Natural killer cell (primary cell): ENCODE measurements at regions not wholly inside any gene's neighbourhood (a gene's known extent, or its start where the extent isn't known, plus 50 kb on each side); places are given as distances from the start of the nearest gene placed in this dataset.

ENCODE experiments used
- ATAC-seq, 3 donors: fragments of 150-1000 bp in 2 of 3; fragments of 200-7000 bp in 1 of 3; cut with Tn5 transposase; 1 replicate in 1 of 3; 2 replicates in 2 of 3; pipeline ENCODE4 v1.10.0; 2021; ENCODE audit warnings: mild to moderate bottlenecking in 2 of 3, moderate library complexity in 2 of 3
- DNase-seq, 2 donors: peaks; one replicate each; pipeline versions ENCODE4 v3.0.0 to v3.0.0-alpha.2; 2013 to 2021; ENCODE audit warnings: mixed read lengths in 1 of 2
- H3K27ac ChIP-seq: one replicate; pipeline ENCODE4 v1.5.1; 2013; ENCODE audit warnings: mild to moderate bottlenecking, low read length
- H3K27me3 ChIP-seq: one replicate; pipeline ENCODE4 v1.6.1; 2013; ENCODE audit warnings: low read length; ENCODE audit not compliant: control insufficient read depth, insufficient read depth
- H3K36me3 ChIP-seq: one replicate; pipeline ENCODE4 v1.6.1; 2013; ENCODE audit warnings: low read length; ENCODE audit not compliant: control insufficient read depth, insufficient read depth
- H3K4me1 ChIP-seq: one replicate; pipeline ENCODE4 v1.6.1; 2013; ENCODE audit warnings: low read length; ENCODE audit not compliant: control insufficient read depth, insufficient read depth
- H3K4me3 ChIP-seq: one replicate; pipeline ENCODE4 v1.5.1; 2013; ENCODE audit warnings: low read length
- H3K9me3 ChIP-seq: one replicate; pipeline ENCODE4 v1.6.1; 2013; ENCODE audit warnings: low read length; ENCODE audit not compliant: control insufficient read depth, insufficient read depth
- H3K27ac Mint-ChIP-seq, 2 donors: one replicate each; pipeline ENCODE4 v1.8.0; 2022; ENCODE audit warnings: mild to moderate bottlenecking in 2 of 2, mixed read lengths in 2 of 2, moderate library complexity in 1 of 2
- H3K27me3 Mint-ChIP-seq, 2 donors: one replicate each; pipeline ENCODE4 v1.8.0; 2022; ENCODE audit warnings: low read depth in 2 of 2, mixed read lengths in 2 of 2
- H3K36me3 Mint-ChIP-seq: one replicate; pipeline ENCODE4 v1.8.0; 2022; ENCODE audit warnings: mixed read lengths
- H3K4me1 Mint-ChIP-seq, 2 donors: one replicate each; pipeline ENCODE4 v1.8.0; 2022; ENCODE audit warnings: mixed read lengths in 2 of 2
- H3K4me3 Mint-ChIP-seq: one replicate; pipeline ENCODE4 v1.8.0; 2022; ENCODE audit warnings: mild to moderate bottlenecking, moderate library complexity, mixed read lengths
- H3K9me3 Mint-ChIP-seq, 2 donors: one replicate each; pipeline ENCODE4 v1.8.0; 2022; ENCODE audit warnings: mixed read lengths in 2 of 2
- WGBS: methylation state at CpG from one replicate; pipeline ENCODE4 v1.1.7; 2013; ENCODE audit warnings: missing lambda C conversion rate; ENCODE audit not compliant: insufficient coverage; 5-methylcytosine and 5-hydroxymethylcytosine counted together
- intact Hi-C: fragments of 100-400 bp; cut with micrococcal nuclease; formaldehyde crosslinking; loops from one replicate; pipeline ENCODE4 v1.14.2; 2022
- TF ChIP-seq, protein P1 (sequence below): fragments of 200-600 bp; IDR thresholded peaks from one replicate; pipeline ENCODE4 v1.8.0; 2022; ENCODE audit warnings: antibody characterized with exemption

DNA sequence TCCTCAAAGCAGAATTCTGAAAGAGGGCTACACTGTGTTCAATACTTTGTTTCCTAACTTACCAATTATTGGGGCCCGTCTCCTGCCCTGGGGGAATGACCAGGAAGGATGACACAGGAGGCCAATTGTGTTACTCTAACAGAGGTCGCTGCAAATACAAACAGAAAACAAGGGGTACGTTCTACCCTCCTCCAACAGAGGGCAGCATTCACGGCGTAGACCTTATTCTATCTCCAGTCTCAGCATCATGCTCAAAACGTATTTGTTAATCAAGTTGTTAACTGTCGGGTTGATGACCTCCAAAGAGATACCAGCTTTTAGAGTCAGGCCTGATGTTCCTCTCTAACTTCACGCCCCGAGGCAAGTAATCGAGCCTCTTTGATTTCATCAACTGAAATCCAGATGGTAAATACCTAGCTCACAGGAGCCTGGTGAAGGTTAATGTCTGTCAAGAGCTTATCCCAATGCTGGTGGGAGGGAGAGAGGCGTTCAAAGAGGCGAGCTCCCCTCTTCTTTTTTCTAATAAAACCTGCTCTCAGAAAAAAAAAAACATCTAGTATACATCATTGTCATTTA is 181.0 kb upstream of the KCNIP4 start:
- WGBS: 26% methylated on average over 10 of the region's 12 CpGs
- peaks cover 3 to 6% of the 10 kb centered on the region in 2 donors for H3K9me3 Mint-ChIP-seq
- H3K4me3 ChIP-seq: no peak overlapping the region
- no peak overlapping the region for H3K27ac Mint-ChIP-seq
- H3K9me3 ChIP-seq: no peaks in the 10 kb centered on the region
- no peaks in the 10 kb centered on the region for H3K36me3 Mint-ChIP-seq
- H3K27me3 Mint-ChIP-seq: no peaks in the 10 kb centered on the region
- DNase-seq: peak in 1 of 2 donors; percentile 1
- TF ChIP-seq, protein P1, sequence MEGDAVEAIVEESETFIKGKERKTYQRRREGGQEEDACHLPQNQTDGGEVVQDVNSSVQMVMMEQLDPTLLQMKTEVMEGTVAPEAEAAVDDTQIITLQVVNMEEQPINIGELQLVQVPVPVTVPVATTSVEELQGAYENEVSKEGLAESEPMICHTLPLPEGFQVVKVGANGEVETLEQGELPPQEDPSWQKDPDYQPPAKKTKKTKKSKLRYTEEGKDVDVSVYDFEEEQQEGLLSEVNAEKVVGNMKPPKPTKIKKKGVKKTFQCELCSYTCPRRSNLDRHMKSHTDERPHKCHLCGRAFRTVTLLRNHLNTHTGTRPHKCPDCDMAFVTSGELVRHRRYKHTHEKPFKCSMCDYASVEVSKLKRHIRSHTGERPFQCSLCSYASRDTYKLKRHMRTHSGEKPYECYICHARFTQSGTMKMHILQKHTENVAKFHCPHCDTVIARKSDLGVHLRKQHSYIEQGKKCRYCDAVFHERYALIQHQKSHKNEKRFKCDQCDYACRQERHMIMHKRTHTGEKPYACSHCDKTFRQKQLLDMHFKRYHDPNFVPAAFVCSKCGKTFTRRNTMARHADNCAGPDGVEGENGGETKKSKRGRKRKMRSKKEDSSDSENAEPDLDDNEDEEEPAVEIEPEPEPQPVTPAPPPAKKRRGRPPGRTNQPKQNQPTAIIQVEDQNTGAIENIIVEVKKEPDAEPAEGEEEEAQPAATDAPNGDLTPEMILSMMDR: no peak
- H3K4me1 Mint-ChIP-seq: no peaks in the 10 kb centered on the region
- no peak overlapping the region for H3K27ac ChIP-seq
- H3K27me3 ChIP-seq: no peaks in the 10 kb centered on the region
- ATAC-seq: no peak
- intact Hi-C loops: no loop called here
- H3K4me1 ChIP-seq: no peaks in the 10 kb centered on the region
- H3K36me3 ChIP-seq: no peaks in the 10 kb centered on the region
- no peak overlapping the region for H3K4me3 Mint-ChIP-seq

DNA sequence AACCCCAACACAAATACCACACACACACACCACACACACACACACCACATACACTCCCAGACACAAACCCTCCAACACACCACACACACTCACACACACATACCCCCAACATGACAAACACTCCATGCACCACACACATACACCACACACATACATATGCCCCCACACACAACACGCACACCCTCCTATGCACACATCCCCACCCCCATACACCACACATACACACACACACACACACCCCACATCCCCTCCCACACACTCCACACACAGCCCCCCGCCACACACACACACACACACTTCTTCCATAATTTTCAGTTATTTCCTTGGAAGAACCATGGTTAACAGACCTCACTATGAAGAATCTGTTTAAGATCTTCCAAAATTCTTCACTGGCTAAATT is 173.5 kb upstream of the KCNIP4 start:
- WGBS: 89% methylated on average over 2 of the region's 2 CpGs
- H3K4me3 ChIP-seq: no peak overlapping the region
- no peak for DNase-seq
- no peak overlapping the region for H3K27ac ChIP-seq
- intact Hi-C loops: no loop called here
- Mint-ChIP-seq H3K27ac (no peak overlapping the region), H3K27me3 (no peaks in the 10 kb centered on the region), H3K9me3 (peaks cover 8 to 9% of the 10 kb centered on the region in 2 donors), H3K4me3 (no peak overlapping the region), H3K4me1 (no peaks in the 10 kb centered on the region), H3K36me3 (no peaks in the 10 kb centered on the region)
- TF ChIP-seq, protein P1: no peak
- no peaks in the 10 kb centered on the region for H3K4me1 ChIP-seq
- H3K27me3 ChIP-seq: no peaks in the 10 kb centered on the region
- ATAC-seq: no peak
- H3K9me3 ChIP-seq: no peaks in the 10 kb centered on the region
- no peaks in the 10 kb centered on the region for H3K36me3 ChIP-seq

DNA sequence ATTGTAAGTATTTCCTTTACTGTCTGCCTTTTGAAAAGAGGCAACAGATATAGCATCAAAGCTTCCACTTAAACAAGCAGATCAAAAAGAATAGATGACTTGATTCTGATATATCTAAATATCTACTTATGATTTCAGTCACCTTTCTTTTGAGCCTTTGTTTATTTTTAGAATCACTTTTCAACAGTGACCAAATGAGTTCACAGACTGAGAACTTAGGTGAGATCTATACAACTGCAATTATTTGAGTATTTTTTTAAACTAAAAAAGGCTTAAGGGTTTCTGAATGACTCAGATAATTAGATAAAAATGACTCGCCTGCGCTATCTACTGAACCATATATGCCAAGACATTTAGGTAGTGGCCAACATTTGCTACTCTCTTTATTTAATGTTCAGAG is 166.7 kb upstream of the KCNIP4 start:
- Histone ChIP-seq H3K4me1 (no peaks in the 10 kb centered on the region), H3K4me3 (no peak overlapping the region), H3K36me3 (no peaks in the 10 kb centered on the region), H3K27ac (no peak overlapping the region), H3K27me3 (no peaks in the 10 kb centered on the region), H3K9me3 (no peaks in the 10 kb centered on the region)
- no peak for DNase-seq
- 76% methylated on average over 2 of the region's 2 CpGs for WGBS
- no peaks in the 10 kb centered on the region for H3K27me3 Mint-ChIP-seq
- H3K4me3 Mint-ChIP-seq: no peak overlapping the region
- no peaks in the 10 kb centered on the region for H3K36me3 Mint-ChIP-seq
- peaks cover 18 to 19% of the 10 kb centered on the region in 2 donors for H3K9me3 Mint-ChIP-seq
- no peaks in the 10 kb centered on the region for H3K4me1 Mint-ChIP-seq
- no peak overlapping the region for H3K27ac Mint-ChIP-seq
- intact Hi-C loops: no loop called here
- TF ChIP-seq, protein P1: no peak
- no peak for ATAC-seq

DNA sequence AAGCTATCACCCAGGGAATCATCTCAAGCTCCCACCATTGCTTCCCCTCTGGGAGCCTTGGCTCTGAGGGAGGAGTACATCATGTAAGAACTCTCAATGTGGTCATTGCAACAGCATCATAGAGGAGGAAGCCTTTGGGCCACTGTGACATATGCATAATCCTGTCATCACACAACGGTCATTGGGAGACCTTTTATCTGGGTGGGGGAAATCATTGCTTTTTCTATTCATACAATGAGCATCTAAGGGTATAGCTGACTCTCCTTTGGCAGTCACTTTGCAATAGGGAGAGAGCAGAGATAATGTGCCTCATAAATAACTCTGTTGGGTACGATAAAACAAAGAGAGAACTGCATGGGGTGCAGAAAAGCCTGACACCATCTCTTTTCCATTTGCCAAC is 155.2 kb upstream of the KCNIP4 start:
- TF ChIP-seq, protein P1: no peak
- H3K36me3 ChIP-seq: no peaks in the 10 kb centered on the region
- Mint-ChIP-seq H3K9me3 (peaks cover 2 to 4% of the 10 kb centered on the region in 2 donors), H3K4me3 (no peak overlapping the region), H3K36me3 (no peaks in the 10 kb centered on the region), H3K27ac (no peak overlapping the region), H3K27me3 (no peaks in the 10 kb centered on the region), H3K4me1 (no peaks in the 10 kb centered on the region)
- no peaks in the 10 kb centered on the region for H3K4me1 ChIP-seq
- H3K27ac ChIP-seq: no peak overlapping the region
- intact Hi-C loops: no loop called here
- DNase-seq (no peak), ATAC-seq (no peak)
- H3K4me3 ChIP-seq: no peak overlapping the region
- 63% methylated on average over 1 of the region's 2 CpGs for WGBS
- H3K9me3 ChIP-seq: no peaks in the 10 kb centered on the region
- H3K27me3 ChIP-seq: no peaks in the 10 kb centered on the region
